ENCODE measurements at regions not wholly inside any gene's neighbourhood (a gene's known extent, or its start where the extent isn't known, plus 50 kb on each side); places are given as distances from the start of the nearest gene placed in this dataset.

DNA sequence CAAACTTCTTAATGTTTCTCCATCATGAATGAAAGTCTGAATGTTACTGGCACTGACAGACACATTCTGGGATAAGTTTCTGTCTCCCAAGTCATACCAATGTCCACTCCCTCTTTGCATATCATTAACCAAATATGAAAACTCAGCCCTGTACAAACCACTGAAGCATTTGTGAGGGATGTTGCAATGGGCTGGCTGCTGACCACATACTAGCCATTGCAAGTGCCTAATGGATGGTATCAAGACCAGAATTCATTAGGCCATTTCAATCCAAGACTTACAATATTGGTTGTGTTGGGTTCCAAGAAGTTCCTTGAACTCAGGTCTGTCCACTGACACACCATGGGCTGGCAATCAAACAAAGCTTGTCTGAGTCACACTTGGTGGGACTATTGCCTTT is 73.8 kb downstream of the CBLN2 start (continued):
- TF ChIP-seq, protein P1, sequence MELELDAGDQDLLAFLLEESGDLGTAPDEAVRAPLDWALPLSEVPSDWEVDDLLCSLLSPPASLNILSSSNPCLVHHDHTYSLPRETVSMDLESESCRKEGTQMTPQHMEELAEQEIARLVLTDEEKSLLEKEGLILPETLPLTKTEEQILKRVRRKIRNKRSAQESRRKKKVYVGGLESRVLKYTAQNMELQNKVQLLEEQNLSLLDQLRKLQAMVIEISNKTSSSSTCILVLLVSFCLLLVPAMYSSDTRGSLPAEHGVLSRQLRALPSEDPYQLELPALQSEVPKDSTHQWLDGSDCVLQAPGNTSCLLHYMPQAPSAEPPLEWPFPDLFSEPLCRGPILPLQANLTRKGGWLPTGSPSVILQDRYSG (CRISPR knock-in tag; IDR thresholded peaks at IDR 0.05): no peak
- TF ChIP-seq, protein P2, sequence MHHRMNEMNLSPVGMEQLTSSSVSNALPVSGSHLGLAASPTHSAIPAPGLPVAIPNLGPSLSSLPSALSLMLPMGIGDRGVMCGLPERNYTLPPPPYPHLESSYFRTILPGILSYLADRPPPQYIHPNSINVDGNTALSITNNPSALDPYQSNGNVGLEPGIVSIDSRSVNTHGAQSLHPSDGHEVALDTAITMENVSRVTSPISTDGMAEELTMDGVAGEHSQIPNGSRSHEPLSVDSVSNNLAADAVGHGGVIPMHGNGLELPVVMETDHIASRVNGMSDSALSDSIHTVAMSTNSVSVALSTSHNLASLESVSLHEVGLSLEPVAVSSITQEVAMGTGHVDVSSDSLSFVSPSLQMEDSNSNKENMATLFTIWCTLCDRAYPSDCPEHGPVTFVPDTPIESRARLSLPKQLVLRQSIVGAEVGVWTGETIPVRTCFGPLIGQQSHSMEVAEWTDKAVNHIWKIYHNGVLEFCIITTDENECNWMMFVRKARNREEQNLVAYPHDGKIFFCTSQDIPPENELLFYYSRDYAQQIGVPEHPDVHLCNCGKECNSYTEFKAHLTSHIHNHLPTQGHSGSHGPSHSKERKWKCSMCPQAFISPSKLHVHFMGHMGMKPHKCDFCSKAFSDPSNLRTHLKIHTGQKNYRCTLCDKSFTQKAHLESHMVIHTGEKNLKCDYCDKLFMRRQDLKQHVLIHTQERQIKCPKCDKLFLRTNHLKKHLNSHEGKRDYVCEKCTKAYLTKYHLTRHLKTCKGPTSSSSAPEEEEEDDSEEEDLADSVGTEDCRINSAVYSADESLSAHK (CRISPR knock-in tag; IDR thresholded peaks at IDR 0.05; ENCODE audit: borderline replicate concordance): no peak
- TF ChIP-seq AKAP8 (CRISPR knock-in tag; IDR thresholded peaks at IDR 0.05): no peak

DNA sequence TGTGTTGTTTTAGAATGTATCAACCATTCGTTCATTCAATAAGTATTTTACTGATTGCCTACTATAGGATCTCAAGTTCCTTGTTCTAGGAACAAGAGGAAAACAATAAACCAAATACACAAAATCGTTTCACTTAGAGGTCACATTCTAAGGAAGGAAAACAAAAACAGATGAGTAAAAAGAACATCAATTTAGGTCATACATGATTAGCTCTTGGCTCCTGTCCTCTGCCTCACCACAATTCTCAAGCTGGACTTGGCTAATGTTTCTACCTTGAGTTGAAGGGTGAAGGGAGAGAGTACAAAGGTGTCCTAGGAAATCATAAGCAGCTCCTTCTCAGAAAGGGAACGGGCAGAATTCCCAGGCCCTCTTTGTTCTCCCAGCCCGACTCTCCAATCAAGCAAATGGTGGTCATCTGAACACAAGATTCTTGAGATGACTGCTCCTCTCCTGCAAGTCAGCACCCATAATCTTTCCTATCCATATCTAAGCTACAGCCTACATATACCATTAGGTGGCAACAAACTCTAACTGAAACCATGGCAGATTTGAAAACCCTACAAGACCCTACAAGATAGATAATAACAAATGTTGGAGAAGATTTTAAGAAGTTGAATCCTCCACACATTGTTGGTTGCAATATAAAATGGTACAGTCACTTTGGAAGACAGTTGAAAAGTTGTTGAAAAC is 76.0 kb downstream of the CBLN2 start:
- Histone ChIP-seq H2AFZ (ENCODE audit: low read length) (no peak overlapping the region), H3K36me3 (replicated peaks in 1 of 2; ENCODE audit: control insufficient read depth in 1 of 2, insufficient read depth in 2 of 2, low read length in 2 of 2) (no peaks in the 10 kb centered on the region), H3K27me3 (ENCODE audit: control insufficient read depth in 1 of 2, insufficient read depth in 2 of 2, low read length in 2 of 2) (no peaks in the 10 kb centered on the region), H3K27ac (ENCODE audit: extremely low read length, insufficient read depth, low read length) (no peak overlapping the region), H3K9ac (ENCODE audit: insufficient read depth, low read depth, low read length) (no peak overlapping the region), H4K20me1 (ENCODE audit: insufficient read depth, low read length) (no peaks in the 10 kb centered on the region), H3K4me1 (ENCODE audit: insufficient read depth, low read length) (no peaks in the 10 kb centered on the region), H3K4me3 (replicated peaks in 1 of 3; ENCODE audit: insufficient read depth in 1 of 3, low read depth in 2 of 3, low read length in 3 of 3) (no peak overlapping the region), H3K79me2 (ENCODE audit: insufficient read depth, low read length) (no peaks in the 10 kb centered on the region), H3K4me2 (ENCODE audit: low read depth, low read length) (no peak overlapping the region), H3K9me3 (ENCODE audit: low read length) (peaks cover 11% of the 10 kb centered on the region; the same call in 1 of the 2 replicates)
- BruUV-seq (replicated peaks): no TSS peak
- ChIA-PET POLR2A (no interaction called here), CTCF (ENCODE audit: low intra/inter-chr PET ratio, low total read pairs) (no interaction called here)
- 31% methylated on average over 4 of the region's 4 CpGs for WGBS (ENCODE audit: low lambda C conversion rate)
- intact Hi-C loops (cut with micrococcal nuclease; ENCODE audit: unreplicated experiment): no loop called here
- ATAC-seq (no peak), DNase-seq (ENCODE audit: low spot score) (no peak), FAIRE-seq (no peak)
- in situ Hi-C loops (cut with HindIII; ENCODE audit: extremely low pct_ligation_motif_present, low pct_unique_long_range_greater_than_20kb): no loop called here
- TF ChIP-seq HIVEP1 (CRISPR knock-in tag; IDR thresholded peaks at IDR 0.05): no peak
- no peak for TF ChIP-seq ZFP36L1 (CRISPR knock-in tag; IDR thresholded peaks at IDR 0.05)
- TF ChIP-seq ZFP36 (IDR thresholded peaks at IDR 0.05; ENCODE audit: borderline replicate concordance, low read depth, low read length, partially characterized antibody): no peak
- TF ChIP-seq, protein P3, sequence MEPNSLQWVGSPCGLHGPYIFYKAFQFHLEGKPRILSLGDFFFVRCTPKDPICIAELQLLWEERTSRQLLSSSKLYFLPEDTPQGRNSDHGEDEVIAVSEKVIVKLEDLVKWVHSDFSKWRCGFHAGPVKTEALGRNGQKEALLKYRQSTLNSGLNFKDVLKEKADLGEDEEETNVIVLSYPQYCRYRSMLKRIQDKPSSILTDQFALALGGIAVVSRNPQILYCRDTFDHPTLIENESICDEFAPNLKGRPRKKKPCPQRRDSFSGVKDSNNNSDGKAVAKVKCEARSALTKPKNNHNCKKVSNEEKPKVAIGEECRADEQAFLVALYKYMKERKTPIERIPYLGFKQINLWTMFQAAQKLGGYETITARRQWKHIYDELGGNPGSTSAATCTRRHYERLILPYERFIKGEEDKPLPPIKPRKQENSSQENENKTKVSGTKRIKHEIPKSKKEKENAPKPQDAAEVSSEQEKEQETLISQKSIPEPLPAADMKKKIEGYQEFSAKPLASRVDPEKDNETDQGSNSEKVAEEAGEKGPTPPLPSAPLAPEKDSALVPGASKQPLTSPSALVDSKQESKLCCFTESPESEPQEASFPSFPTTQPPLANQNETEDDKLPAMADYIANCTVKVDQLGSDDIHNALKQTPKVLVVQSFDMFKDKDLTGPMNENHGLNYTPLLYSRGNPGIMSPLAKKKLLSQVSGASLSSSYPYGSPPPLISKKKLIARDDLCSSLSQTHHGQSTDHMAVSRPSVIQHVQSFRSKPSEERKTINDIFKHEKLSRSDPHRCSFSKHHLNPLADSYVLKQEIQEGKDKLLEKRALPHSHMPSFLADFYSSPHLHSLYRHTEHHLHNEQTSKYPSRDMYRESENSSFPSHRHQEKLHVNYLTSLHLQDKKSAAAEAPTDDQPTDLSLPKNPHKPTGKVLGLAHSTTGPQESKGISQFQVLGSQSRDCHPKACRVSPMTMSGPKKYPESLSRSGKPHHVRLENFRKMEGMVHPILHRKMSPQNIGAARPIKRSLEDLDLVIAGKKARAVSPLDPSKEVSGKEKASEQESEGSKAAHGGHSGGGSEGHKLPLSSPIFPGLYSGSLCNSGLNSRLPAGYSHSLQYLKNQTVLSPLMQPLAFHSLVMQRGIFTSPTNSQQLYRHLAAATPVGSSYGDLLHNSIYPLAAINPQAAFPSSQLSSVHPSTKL (CRISPR knock-in tag; IDR thresholded peaks at IDR 0.05): no peak
- TF ChIP-seq ZKSCAN8 (CRISPR knock-in tag; IDR thresholded peaks at IDR 0.05; ENCODE audit: borderline replicate concordance): no peak
- TF ChIP-seq, protein P4, sequence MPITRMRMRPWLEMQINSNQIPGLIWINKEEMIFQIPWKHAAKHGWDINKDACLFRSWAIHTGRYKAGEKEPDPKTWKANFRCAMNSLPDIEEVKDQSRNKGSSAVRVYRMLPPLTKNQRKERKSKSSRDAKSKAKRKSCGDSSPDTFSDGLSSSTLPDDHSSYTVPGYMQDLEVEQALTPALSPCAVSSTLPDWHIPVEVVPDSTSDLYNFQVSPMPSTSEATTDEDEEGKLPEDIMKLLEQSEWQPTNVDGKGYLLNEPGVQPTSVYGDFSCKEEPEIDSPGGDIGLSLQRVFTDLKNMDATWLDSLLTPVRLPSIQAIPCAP (CRISPR knock-in tag; IDR thresholded peaks at IDR 0.05; ENCODE audit: low read depth): no peak
- no peak for TF ChIP-seq ZNF3 (CRISPR knock-in tag; IDR thresholded peaks at IDR 0.05)
- no peak for TF ChIP-seq KLF13 (CRISPR knock-in tag; IDR thresholded peaks at IDR 0.05)

Data from HepG2 (cell line).